GM12878 (cell line): ENCODE measurements at regions not wholly inside any gene's neighbourhood (a gene's known extent, or its start where the extent isn't known, plus 50 kb on each side); places are given as distances from the start of the nearest gene placed in this dataset.

Experiments used
- BCL11A ChIP-seq: IDR thresholded peaks from 2 replicates; pipeline ENCODE4 v1.6.1; 2011; ENCODE audit warnings: low read depth, low read length
- E2F8 ChIP-seq: fragments of 450-650 bp; IDR thresholded peaks from 2 replicates; pipeline ENCODE4 v1.6.1; 2018; ENCODE audit warnings: mild to moderate bottlenecking, low read depth, moderate library complexity; ENCODE audit not compliant: partially characterized antibody
- EP300 ChIP-seq, 2 experiments: fragments of 150-350 bp in 1 of 2; IDR thresholded peaks; 2 replicates each; pipeline ENCODE4 v1.6.1; 2011 to 2012; ENCODE audit warnings: low read depth in 2 of 2, low read length in 2 of 2, borderline replicate concordance in 1 of 2, improper control_type of control experiment in 1 of 2, inconsistent platforms in 1 of 2; ENCODE audit not compliant: control insufficient read depth in 1 of 2
- HCFC1 ChIP-seq: fragments of 150-350 bp; IDR thresholded peaks from 2 replicates; pipeline ENCODE4 v1.6.1; 2014; ENCODE audit warnings: low read length
- HDGF ChIP-seq: fragments of 450-650 bp; IDR thresholded peaks from 2 replicates; pipeline ENCODE4 v1.6.1; 2016; ENCODE audit warnings: antibody characterized with exemption
- JUND ChIP-seq: IDR thresholded peaks from 2 replicates; pipeline ENCODE4 v1.6.1; 2012; ENCODE audit warnings: low read depth, mild to moderate bottlenecking, low read length, improper control_type of control experiment, moderate library complexity
- NKRF ChIP-seq: fragments of 450-650 bp; conservative IDR thresholded peaks from 2 replicates; pipeline ENCODE4 v1.6.1; 2017; ENCODE audit warnings: mild to moderate bottlenecking, moderate library complexity
- PRDM15 ChIP-seq: fragments of 450-650 bp; formaldehyde crosslinking; IDR thresholded peaks from 2 replicates; pipeline ENCODE4 v1.4.0; 2020; ENCODE audit warnings: mild to moderate bottlenecking, moderate library complexity
- RBBP5 ChIP-seq: fragments of 200-600 bp; sonication (generic); conservative IDR thresholded peaks from 2 replicates; pipeline ENCODE4 v1.6.1; 2016
- USF2 ChIP-seq: IDR thresholded peaks from 2 replicates; pipeline ENCODE4 v1.6.1; 2011; ENCODE audit warnings: low read depth, low read length, improper control_type of control experiment, borderline replicate concordance

GRCh38 chr7:11261470-11261869 is 287.8 kb downstream of the PHF14 start (continued):
- TF ChIP-seq E2F8 = no peak
- no peak for TF ChIP-seq HCFC1
- TF ChIP-seq HDGF = no peak
- TF ChIP-seq PRDM15 (CRISPR knock-in tag) = no peak
- no peak for TF ChIP-seq BCL11A
- TF ChIP-seq JUND = no peak
- TF ChIP-seq NKRF = no peak
- TF ChIP-seq USF2 = no peak
- TF ChIP-seq RBBP5 = no peak
- no peak for TF ChIP-seq EP300 (IDR thresholded peaks at IDR 0.05; ENCODE audit: borderline replicate concordance in 1 of 2, control insufficient read depth in 1 of 2, low read depth in 2 of 2, low read length in 2 of 2)
